Ovary (tissue), 7 donors: ENCODE measurements at regions not wholly inside any gene's neighbourhood (a gene's known extent, or its start where the extent isn't known, plus 50 kb on each side); places are given as distances from the start of the nearest gene placed in this dataset.

Source experiments
- DNase-seq, 5 donors: peaks; one replicate each; pipeline ENCODE4 v3.0.0-alpha.2; 2019 to 2020
- H3K27ac ChIP-seq, 2 donors: fragments of 200-600 bp; one replicate each; pipeline versions ENCODE4 v1.5.1 to v1.8.0; 2019 to 2022
- H3K27me3 ChIP-seq: fragments of 200-600 bp; one replicate; pipeline ENCODE4 v1.8.0; 2022
- H3K36me3 ChIP-seq: fragments of 200-600 bp; sonication (generic); one replicate; pipeline ENCODE4 v1.5.1; 2019
- H3K4me1 ChIP-seq: one replicate; pipeline ENCODE4 v1.8.1; 2013; ENCODE audit warnings: mild to moderate bottlenecking, moderate library complexity; ENCODE audit not compliant: insufficient read depth
- H3K4me3 ChIP-seq: fragments of 200-600 bp; sonication (generic); one replicate; pipeline ENCODE4 v1.5.1; 2017
- H3K9me3 ChIP-seq, 2 donors: fragments of 200-600 bp in 1 of 2; sonication (generic) in 1 of 2; one replicate each; pipeline versions ENCODE4 v1.5.1 to v1.8.1; 2013 to 2019; ENCODE audit warnings: mild to moderate bottlenecking in 1 of 2, moderate library complexity in 1 of 2
- CTCF ChIP-seq, 3 donors: fragments of 450-650 bp in 2 of 3; fragments of 200-600 bp in 1 of 3; IDR thresholded peaks; one replicate each; pipeline versions ENCODE4 v1.5.1 to v1.8.0; 2016 to 2022; ENCODE audit warnings: antibody characterized with exemption in 3 of 3, mild to moderate bottlenecking in 1 of 3
- EP300 ChIP-seq: sonication (generic); formaldehyde crosslinking; IDR thresholded peaks from one replicate; pipeline ENCODE4 v1.6.1; 2017; ENCODE audit warnings: antibody characterized with exemption
- POLR2A ChIP-seq: fragments of 450-650 bp; IDR thresholded peaks from one replicate; pipeline ENCODE4 v1.6.1; 2017; ENCODE audit warnings: antibody characterized with exemption, mild to moderate bottlenecking, moderate library complexity
- WGBS, 3 donors: extraction: QIAGEN DNeasy Blood & Tissue Kit in 1 of 3; methylation state at CpG; one replicate each; pipeline versions ENCODE4 v1.1.5 to v1.1.7; 2013 to 2017; 5-methylcytosine and 5-hydroxymethylcytosine counted together
- intact Hi-C, 4 donors: fragments of 100-400 bp; cut with DNase I; formaldehyde crosslinking; loops; one replicate each; pipeline versions ENCODE4 v1.11.0 to v1.15.1; 2022 to 2023
- donor health status: DM: no; HTN: no; CAD: no; lungs with moderate emphysema.
- donor health status: DM: no; HTN: no; CAD: no.
- donor health status: Bipolar disorder and iron deficiency.
- donor health status: DM: no; HTN: no; CAD: no.
- donor health status: DM: yes; HTN: yes; CAD: no.

GRCh38 chr6:151166180-151166579 lies 73.6 kb upstream of the AKAP12 start:
- Histone ChIP-seq H3K27me3 (no peaks in the 10 kb centered on the region), H3K9me3 (no peaks in the 10 kb centered on the region), H3K36me3 (no peaks in the 10 kb centered on the region), H3K27ac (no peak overlapping the region), H3K4me3 (no peak overlapping the region), H3K4me1 (peaks cover 3% of the 10 kb centered on the region)
- intact Hi-C loops, result no loop called here
- no peak for DNase-seq
- TF ChIP-seq POLR2A, result no peak
- no peak for TF ChIP-seq CTCF (IDR thresholded peaks at IDR 0.05)
- no peak for TF ChIP-seq EP300
- 67 to 75% (median 74%) methylated on average over 1 of the region's 1 CpG for WGBS, 3 donors

- 91 to 96% (median 91%) methylated on average over 7 of the region's 7 CpGs for WGBS, 3 donors
- Histone ChIP-seq H3K27me3 (no peaks in the 10 kb centered on the region), H3K27ac (no peak overlapping the region), H3K9me3 (no peaks in the 10 kb centered on the region), H3K4me3 (no peak overlapping the region), H3K4me1 (no peaks in the 10 kb centered on the region), H3K36me3 (no peaks in the 10 kb centered on the region)
- intact Hi-C loops, result no loop called here
- DNase-seq, result no peak
- TF ChIP-seq POLR2A, result no peak
- TF ChIP-seq EP300, result no peak
- no peak for TF ChIP-seq CTCF (IDR thresholded peaks at IDR 0.05)
These were observed 72.7 kb upstream of the AKAP12 start for GRCh38 chr6:151167034-151167433.

DNA sequence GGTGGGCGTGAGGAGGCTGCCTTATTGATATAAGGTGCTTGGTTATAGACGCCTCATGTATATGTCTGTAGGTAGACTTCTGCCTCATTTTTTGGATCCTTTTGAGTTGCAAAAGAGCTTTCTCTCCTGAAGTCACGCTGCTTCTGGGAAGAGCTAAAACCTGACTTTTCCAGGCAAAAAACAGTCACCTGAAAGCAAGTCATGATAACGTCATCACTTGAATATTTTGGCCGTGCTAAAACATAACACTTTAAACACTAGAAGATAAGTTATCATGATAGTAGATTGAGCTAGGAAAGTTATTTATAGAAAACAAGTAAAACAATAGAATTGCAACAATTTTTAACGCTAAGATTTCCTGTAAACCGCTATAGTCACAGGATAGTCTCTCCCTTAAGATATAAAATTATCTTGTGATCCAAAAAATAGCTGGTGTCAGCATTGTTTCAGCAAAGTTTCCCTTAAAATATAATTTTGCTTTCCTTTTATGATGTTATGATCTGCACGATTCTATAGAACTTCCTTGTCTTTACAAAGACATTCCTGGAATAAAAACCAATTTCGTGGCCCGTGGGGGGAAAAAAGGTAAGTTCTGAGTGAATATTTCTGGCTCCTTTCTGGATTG lies 69.0 kb upstream of the AKAP12 start:
- DNase-seq, result no peak
- Histone ChIP-seq H3K27me3 (no peaks in the 10 kb centered on the region), H3K27ac (no peak overlapping the region), H3K4me1 (no peaks in the 10 kb centered on the region), H3K4me3 (no peak overlapping the region), H3K9me3 (no peaks in the 10 kb centered on the region), H3K36me3 (no peaks in the 10 kb centered on the region)
- TF ChIP-seq CTCF (IDR thresholded peaks at IDR 0.05) (no peak), POLR2A (no peak), EP300 (no peak)
- intact Hi-C loops, result no loop called here
- WGBS, 3 donors, result 78 to 83% (median 78%) methylated on average over 10 of the region's 10 CpGs

- DNase-seq, result no peak
- Histone ChIP-seq H3K27me3 (no peaks in the 10 kb centered on the region), H3K27ac (no peak overlapping the region), H3K4me3 (no peak overlapping the region), H3K4me1 (no peaks in the 10 kb centered on the region), H3K36me3 (no peaks in the 10 kb centered on the region), H3K9me3 (no peaks in the 10 kb centered on the region)
- intact Hi-C loops, result no loop called here
- 23 to 35% (median 24%) methylated on average over 3 of the region's 3 CpGs for WGBS, 3 donors
- TF ChIP-seq EP300 (no peak), POLR2A (no peak), CTCF (IDR thresholded peaks at IDR 0.05) (no peak)
These were observed 67.0 kb upstream of the AKAP12 start for GRCh38 chr6:151172751-151173150.
